Loucy (cell line): ENCODE measurements at regions not wholly inside any gene's neighbourhood (a gene's known extent, or its start where the extent isn't known, plus 50 kb on each side); places are given as distances from the start of the nearest gene placed in this dataset.

Experiments used
- H2AFZ ChIP-seq: fragments of 200-600 bp; sonication (generic); 2 replicates; pipeline ENCODE4 v1.6.0; 2016; ENCODE audit warnings: antibody characterized with exemption, mild to moderate bottlenecking, low read length, moderate library complexity
- H3F3A ChIP-seq: fragments of 200-600 bp; 2 replicates; pipeline ENCODE4 v1.6.0; 2016; ENCODE audit warnings: antibody characterized with exemption, low read depth, mild to moderate bottlenecking
- H3K27me3 ChIP-seq: fragments of 200-600 bp; sonication (generic); 2 replicates; pipeline ENCODE4 v1.6.1; 2014; ENCODE audit warnings: low read length, mild to moderate bottlenecking; ENCODE audit not compliant: insufficient read depth, poor library complexity, severe bottlenecking
- H3K36me3 ChIP-seq: fragments of 200-600 bp; sonication (generic); 2 replicates; pipeline ENCODE4 v1.6.1; 2016; ENCODE audit warnings: low read length; ENCODE audit not compliant: insufficient read depth
- H3K4me1 ChIP-seq: fragments of 200-600 bp; sonication (generic); 2 replicates; pipeline ENCODE4 v1.5.1; 2014; ENCODE audit warnings: low read length, mild to moderate bottlenecking; ENCODE audit not compliant: insufficient read depth, poor library complexity, severe bottlenecking
- H3K4me2 ChIP-seq: fragments of 200-600 bp; sonication (generic); 2 replicates; pipeline ENCODE4 v1.6.0; 2014; ENCODE audit warnings: antibody characterized with exemption, low read length, low read depth, mild to moderate bottlenecking; ENCODE audit not compliant: poor library complexity, severe bottlenecking
- H3K4me3 ChIP-seq: fragments of 200-600 bp; sonication (generic); 2 replicates; pipeline ENCODE4 v1.5.1; 2014; ENCODE audit warnings: low read length, mild to moderate bottlenecking, mixed read lengths; ENCODE audit not compliant: poor library complexity, severe bottlenecking
- H3K79me2 ChIP-seq: fragments of 200-600 bp; sonication (generic); 2 replicates; pipeline ENCODE4 v1.6.1; 2014; ENCODE audit warnings: low read length; ENCODE audit not compliant: insufficient read depth
- H3K9ac ChIP-seq: fragments of 200-600 bp; sonication (generic); 2 replicates; pipeline ENCODE4 v1.6.0; 2014; ENCODE audit warnings: mild to moderate bottlenecking, low read depth, low read length, moderate library complexity; ENCODE audit not compliant: poor library complexity, severe bottlenecking
- H3K9me2 ChIP-seq: fragments of 200-600 bp; sonication (generic); replicated peaks from 2 replicates; pipeline ENCODE4 v1.6.1; 2016; ENCODE audit warnings: low read depth, low read length, mixed read lengths
- H3K9me3 ChIP-seq: fragments of 200-600 bp; sonication (generic); 2 replicates; pipeline ENCODE4 v1.6.1; 2014; ENCODE audit warnings: mild to moderate bottlenecking, antibody characterized with exemption, low read length, low read depth; ENCODE audit not compliant: insufficient read depth
- H4K20me1 ChIP-seq: fragments of 200-600 bp; sonication (generic); 2 replicates; pipeline ENCODE4 v1.6.0; 2014; ENCODE audit warnings: antibody characterized with exemption, low read length, mild to moderate bottlenecking; ENCODE audit not compliant: insufficient read depth, poor library complexity, severe bottlenecking
- EZH2phosphoT487 ChIP-seq: fragments of 200-600 bp; IDR thresholded peaks from 2 replicates; pipeline ENCODE4 v1.6.1; 2018; ENCODE audit warnings: antibody characterized with exemption, mild to moderate bottlenecking, moderate library complexity, borderline replicate concordance
- TF ChIP-seq, protein P1 (sequence below): fragments of 200-600 bp; sonication (generic); conservative IDR thresholded peaks from 2 replicates; pipeline ENCODE4 v1.5.1; 2014; ENCODE audit warnings: mild to moderate bottlenecking, antibody characterized with exemption, low read length

DNA sequence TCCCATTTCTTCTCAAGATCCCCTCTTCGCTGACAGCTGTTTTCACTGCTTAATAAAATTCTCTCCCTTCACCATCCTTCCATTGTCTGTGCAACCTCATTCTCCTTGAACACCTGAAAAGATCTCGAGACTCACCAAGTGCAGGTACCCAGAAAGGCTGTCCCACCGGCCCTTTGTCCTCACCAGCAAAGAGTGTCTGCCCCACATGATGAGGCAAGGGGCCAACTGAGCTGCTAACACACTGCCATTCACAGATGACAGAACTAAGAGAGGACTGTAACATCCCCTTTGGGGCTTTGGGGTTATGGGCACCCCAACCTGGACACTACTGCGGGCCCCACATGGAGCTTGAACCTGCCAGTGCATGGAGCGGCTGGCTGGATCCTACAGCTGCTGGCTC lies 771.4 kb upstream of the MIR17HG start:
- H3K9ac ChIP-seq: no peak overlapping the region
- no peaks in the 10 kb centered on the region for H3K79me2 ChIP-seq
- H3F3A ChIP-seq: no peaks in the 10 kb centered on the region
- H3K36me3 ChIP-seq: no peaks in the 10 kb centered on the region
- no peaks in the 10 kb centered on the region for H3K4me1 ChIP-seq
- H3K4me3 ChIP-seq: no peak overlapping the region
- H3K9me3 ChIP-seq: no peaks in the 10 kb centered on the region
- no peaks in the 10 kb centered on the region for H3K27me3 ChIP-seq
- H3K9me2 ChIP-seq: 0 out of 2 replicates have a peak, but pooled peaks cover 4% of the 10 kb centered on the region
- H4K20me1 ChIP-seq: no peaks in the 10 kb centered on the region
- TF ChIP-seq, protein P1, sequence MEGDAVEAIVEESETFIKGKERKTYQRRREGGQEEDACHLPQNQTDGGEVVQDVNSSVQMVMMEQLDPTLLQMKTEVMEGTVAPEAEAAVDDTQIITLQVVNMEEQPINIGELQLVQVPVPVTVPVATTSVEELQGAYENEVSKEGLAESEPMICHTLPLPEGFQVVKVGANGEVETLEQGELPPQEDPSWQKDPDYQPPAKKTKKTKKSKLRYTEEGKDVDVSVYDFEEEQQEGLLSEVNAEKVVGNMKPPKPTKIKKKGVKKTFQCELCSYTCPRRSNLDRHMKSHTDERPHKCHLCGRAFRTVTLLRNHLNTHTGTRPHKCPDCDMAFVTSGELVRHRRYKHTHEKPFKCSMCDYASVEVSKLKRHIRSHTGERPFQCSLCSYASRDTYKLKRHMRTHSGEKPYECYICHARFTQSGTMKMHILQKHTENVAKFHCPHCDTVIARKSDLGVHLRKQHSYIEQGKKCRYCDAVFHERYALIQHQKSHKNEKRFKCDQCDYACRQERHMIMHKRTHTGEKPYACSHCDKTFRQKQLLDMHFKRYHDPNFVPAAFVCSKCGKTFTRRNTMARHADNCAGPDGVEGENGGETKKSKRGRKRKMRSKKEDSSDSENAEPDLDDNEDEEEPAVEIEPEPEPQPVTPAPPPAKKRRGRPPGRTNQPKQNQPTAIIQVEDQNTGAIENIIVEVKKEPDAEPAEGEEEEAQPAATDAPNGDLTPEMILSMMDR: no peak
- TF ChIP-seq EZH2phosphoT487: no peak
- no peak overlapping the region for H2AFZ ChIP-seq
- no peak overlapping the region for H3K4me2 ChIP-seq

DNA sequence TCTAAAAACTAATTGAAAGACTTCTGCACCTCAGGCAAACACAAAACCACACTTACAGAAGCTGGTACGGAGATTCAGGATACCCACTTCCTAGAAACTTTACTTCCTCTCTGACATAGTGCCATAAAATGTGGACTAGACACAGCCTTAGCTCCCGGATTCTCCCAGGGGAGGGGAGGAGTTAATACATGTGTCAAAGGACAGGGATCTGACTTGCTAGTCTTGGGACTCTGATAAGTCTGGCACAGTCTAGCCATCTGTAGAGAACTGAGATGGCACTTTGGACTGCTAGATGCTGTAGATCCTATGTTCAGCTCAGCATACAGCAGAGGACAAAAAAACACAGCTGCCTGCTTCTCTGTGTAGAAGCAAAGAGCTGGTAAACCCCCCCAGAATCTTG lies 769.8 kb upstream of the MIR17HG start:
- Histone ChIP-seq H3K27me3 (no peaks in the 10 kb centered on the region), H3K79me2 (no peaks in the 10 kb centered on the region), H3K9ac (no peak overlapping the region), H3K36me3 (no peaks in the 10 kb centered on the region), H2AFZ (no peak overlapping the region), H3K4me2 (no peak overlapping the region), H3F3A (no peaks in the 10 kb centered on the region), H4K20me1 (no peaks in the 10 kb centered on the region), H3K9me3 (no peaks in the 10 kb centered on the region), H3K4me3 (no peak overlapping the region), H3K4me1 (no peaks in the 10 kb centered on the region), H3K9me2 (0 out of 2 replicates have a peak, but pooled peaks cover 4% of the 10 kb centered on the region)
- no peak for TF ChIP-seq EZH2phosphoT487
- TF ChIP-seq, protein P1: no peak

DNA sequence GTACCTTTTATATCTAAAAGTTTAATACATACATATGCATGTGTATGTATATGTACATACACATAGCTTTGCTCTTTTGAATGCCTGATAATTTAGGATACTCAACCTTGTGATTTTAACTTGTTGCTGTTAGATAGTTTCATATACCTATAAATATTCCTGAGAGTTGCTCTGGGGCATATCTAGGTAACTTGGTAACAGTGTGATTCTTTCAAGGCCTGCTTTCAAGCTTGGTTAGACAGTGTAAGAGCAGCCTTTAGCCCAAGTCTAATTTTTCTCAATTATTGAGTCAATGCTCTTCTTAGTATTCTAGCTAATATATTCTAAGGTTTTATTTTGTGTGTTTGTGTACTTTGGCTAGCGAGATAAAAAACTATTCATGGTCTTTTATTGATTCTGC lies 762.1 kb upstream of the MIR17HG start:
- no peak overlapping the region for H2AFZ ChIP-seq
- no peaks in the 10 kb centered on the region for H3F3A ChIP-seq
- no peak overlapping the region for H3K4me2 ChIP-seq
- H3K79me2 ChIP-seq: no peaks in the 10 kb centered on the region
- H3K9me2 ChIP-seq: no peaks in the 10 kb centered on the region
- H3K9me3 ChIP-seq: no peaks in the 10 kb centered on the region
- H3K36me3 ChIP-seq: no peaks in the 10 kb centered on the region
- H4K20me1 ChIP-seq: no peaks in the 10 kb centered on the region
- no peak overlapping the region for H3K4me3 ChIP-seq
- no peaks in the 10 kb centered on the region for H3K27me3 ChIP-seq
- H3K9ac ChIP-seq: no peak overlapping the region
- TF ChIP-seq, protein P1: no peak
- no peak for TF ChIP-seq EZH2phosphoT487
- no peaks in the 10 kb centered on the region for H3K4me1 ChIP-seq
